ENCODE measurements at regions not wholly inside any gene's neighbourhood (a gene's known extent, or its start where the extent isn't known, plus 50 kb on each side); places are given as distances from the start of the nearest gene placed in this dataset.
"Not testable (repeated sequence)": the region's sequence is repeated elsewhere in the genome, so short reads cannot be mapped to it uniquely, and the experiment has no call there.

DNA sequence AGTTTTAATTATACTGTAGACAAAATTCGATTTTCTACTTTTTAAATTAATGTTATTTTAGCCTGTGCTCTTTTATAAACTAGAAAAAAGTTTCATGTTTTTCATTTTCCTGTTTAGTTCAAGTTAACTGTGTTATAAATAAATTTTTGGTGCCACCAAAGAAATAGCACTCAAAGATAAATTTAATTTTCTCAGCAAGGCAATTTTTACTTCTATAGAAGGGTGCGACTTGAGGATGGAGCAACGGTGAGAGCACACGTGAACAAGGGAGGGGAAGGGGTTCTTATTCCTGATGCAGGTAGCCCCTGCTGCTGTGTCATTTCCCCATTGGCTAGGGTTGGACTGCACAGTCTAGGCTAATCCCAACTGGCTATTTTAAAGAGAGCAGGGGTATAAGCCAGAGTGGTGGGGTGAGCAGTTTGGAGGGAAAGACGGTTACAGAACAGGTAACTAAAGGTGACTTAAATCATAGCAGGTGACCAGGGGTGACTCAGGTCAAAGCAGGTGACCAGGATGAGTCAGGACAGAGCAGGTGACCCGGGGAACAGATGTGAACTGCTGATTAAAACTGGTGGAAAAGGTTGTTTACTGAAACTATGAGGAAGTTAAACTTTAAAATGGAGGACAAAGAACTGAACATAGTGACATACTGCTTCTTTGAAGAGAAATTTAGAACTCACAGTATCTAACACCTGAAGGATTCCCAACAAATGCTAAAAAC is 104.6 kb upstream of the GPBP1 start:
- peaks cover 5% of the 10 kb centered on the region for H3K9me3 ChIP-seq (ENCODE audit: control insufficient read depth, insufficient read depth, low read length)
- H3K36me3 ChIP-seq (ENCODE audit: control insufficient read depth, insufficient read depth, low read length): no peaks in the 10 kb centered on the region
- H3K9ac ChIP-seq (ENCODE audit: low read depth, low read length): no peak overlapping the region
- H3K27me3 ChIP-seq (ENCODE audit: control insufficient read depth, insufficient read depth, low read length): no peaks in the 10 kb centered on the region
- H3K4me3 ChIP-seq (ENCODE audit: low read depth, low read length): no peak overlapping the region
- H3K4me1 ChIP-seq (ENCODE audit: control insufficient read depth, insufficient read depth, low read length): peaks cover 5% of the 10 kb centered on the region

- no peak overlapping the region for H3K9ac ChIP-seq (ENCODE audit: low read depth, low read length)
- H3K4me1 ChIP-seq (ENCODE audit: control insufficient read depth, insufficient read depth, low read length): peaks cover 5% of the 10 kb centered on the region
- no peaks in the 10 kb centered on the region for H3K36me3 ChIP-seq (ENCODE audit: control insufficient read depth, insufficient read depth, low read length)
- H3K4me3 ChIP-seq (ENCODE audit: low read depth, low read length): no peak overlapping the region
- H3K27me3 ChIP-seq (ENCODE audit: control insufficient read depth, insufficient read depth, low read length): no peaks in the 10 kb centered on the region
- H3K9me3 ChIP-seq (ENCODE audit: control insufficient read depth, insufficient read depth, low read length): peaks cover 5% of the 10 kb centered on the region
Measured at GRCh38 chr5:57072218-57072892, 101.5 kb upstream of the GPBP1 start.

DNA sequence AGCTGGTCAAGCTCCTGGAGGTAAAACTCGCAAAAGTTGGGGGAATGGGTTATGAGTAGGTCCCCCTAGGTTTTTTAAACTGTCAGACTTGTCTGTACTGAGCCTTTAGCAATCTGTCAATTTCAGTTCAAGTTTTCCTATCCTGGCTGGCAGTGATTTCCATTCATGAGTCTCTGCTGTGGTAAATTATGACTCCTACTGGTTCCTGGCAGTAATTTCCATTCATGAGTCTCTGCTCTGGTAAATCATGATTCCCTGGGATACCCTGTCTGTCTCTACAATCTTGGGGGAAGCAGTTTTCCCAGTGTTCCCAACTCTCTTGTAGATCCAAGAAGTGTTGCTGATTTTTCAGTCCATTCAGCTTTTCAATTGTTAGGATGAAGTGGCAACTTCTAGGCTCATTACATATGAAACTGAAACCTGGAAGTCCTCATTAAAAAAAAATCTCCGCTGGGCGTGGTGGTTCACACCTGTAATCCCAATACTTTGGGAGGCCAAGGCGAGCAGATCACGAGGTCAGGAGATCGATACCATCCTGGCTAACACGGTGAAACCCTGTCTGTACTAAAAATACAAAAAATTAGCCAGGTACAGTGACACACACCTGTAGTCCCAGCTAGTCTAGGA is 91.3 kb upstream of the GPBP1 start:
- H3K4me1 ChIP-seq (ENCODE audit: control insufficient read depth, insufficient read depth, low read length): no peaks in the 10 kb centered on the region
- H3K4me3 ChIP-seq (ENCODE audit: low read depth, low read length): no peak overlapping the region
- H3K9ac ChIP-seq (ENCODE audit: low read depth, low read length): peak overlapping the region; percentile 12
- no peaks in the 10 kb centered on the region for H3K36me3 ChIP-seq (ENCODE audit: control insufficient read depth, insufficient read depth, low read length)
- no peaks in the 10 kb centered on the region for H3K27me3 ChIP-seq (ENCODE audit: control insufficient read depth, insufficient read depth, low read length)
- H3K9me3 ChIP-seq (ENCODE audit: control insufficient read depth, insufficient read depth, low read length): no peaks in the 10 kb centered on the region

DNA sequence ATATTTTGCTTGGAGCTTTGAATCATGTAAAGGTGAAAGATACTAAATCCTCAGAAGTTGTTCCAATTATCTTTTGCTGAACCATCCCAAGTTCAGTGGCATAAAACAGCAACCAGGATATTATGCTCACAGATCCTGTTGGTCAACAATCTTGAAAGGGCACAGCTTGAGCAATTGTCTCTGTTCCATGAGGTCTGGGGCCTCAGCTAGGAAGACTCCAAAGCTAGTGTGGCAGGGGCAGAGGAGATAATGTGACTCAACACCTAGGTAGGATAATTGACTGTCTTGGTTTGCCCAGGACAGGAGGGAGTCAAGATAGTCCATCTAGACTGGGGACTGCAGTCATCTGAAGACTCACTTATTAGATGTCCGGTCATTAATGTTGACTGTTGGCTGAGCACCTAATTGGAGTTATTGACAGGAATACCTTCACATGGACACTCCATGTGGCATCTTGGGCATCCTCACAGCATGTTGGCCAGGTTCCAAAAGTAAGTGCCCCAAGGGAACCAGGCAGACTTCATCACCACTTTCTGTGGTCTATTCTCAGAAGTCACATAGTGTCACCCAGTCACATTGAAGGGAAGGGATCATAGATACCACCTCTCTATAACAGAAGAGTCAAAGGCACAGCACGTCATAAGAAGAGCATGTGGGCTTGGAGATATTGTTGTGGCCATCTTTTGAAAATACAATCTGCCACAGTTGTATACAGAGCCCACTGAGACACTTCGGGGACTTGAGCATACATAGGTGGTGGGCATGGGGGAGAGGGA is 88.4 kb upstream of the GPBP1 start:
- no peaks in the 10 kb centered on the region for H3K36me3 ChIP-seq (ENCODE audit: control insufficient read depth, insufficient read depth, low read length)
- no peaks in the 10 kb centered on the region for H3K4me1 ChIP-seq (ENCODE audit: control insufficient read depth, insufficient read depth, low read length)
- H3K4me3 ChIP-seq (ENCODE audit: low read depth, low read length): no peak overlapping the region
- no peaks in the 10 kb centered on the region for H3K27me3 ChIP-seq (ENCODE audit: control insufficient read depth, insufficient read depth, low read length)
- H3K9me3 ChIP-seq (ENCODE audit: control insufficient read depth, insufficient read depth, low read length): no peaks in the 10 kb centered on the region
- no peak overlapping the region for H3K9ac ChIP-seq (ENCODE audit: low read depth, low read length)

- not testable (repeated sequence) for H3K4me3 ChIP-seq (ENCODE audit: low read depth, low read length); H3K9ac ChIP-seq (ENCODE audit: low read depth, low read length); H3K27me3 ChIP-seq (ENCODE audit: control insufficient read depth, insufficient read depth, low read length); H3K36me3 ChIP-seq (ENCODE audit: control insufficient read depth, insufficient read depth, low read length); H3K4me1 ChIP-seq (ENCODE audit: control insufficient read depth, insufficient read depth, low read length); H3K9me3 ChIP-seq (ENCODE audit: control insufficient read depth, insufficient read depth, low read length)
Measured at GRCh38 chr5:57087947-57088346, 85.9 kb upstream of the GPBP1 start.

- Histone ChIP-seq H3K36me3 (ENCODE audit: control insufficient read depth, insufficient read depth, low read length) (no peaks in the 10 kb centered on the region), H3K9ac (ENCODE audit: low read depth, low read length) (no peak overlapping the region), H3K4me3 (ENCODE audit: low read depth, low read length) (no peak overlapping the region), H3K4me1 (ENCODE audit: control insufficient read depth, insufficient read depth, low read length) (peaks cover 2% of the 10 kb centered on the region), H3K27me3 (ENCODE audit: control insufficient read depth, insufficient read depth, low read length) (no peaks in the 10 kb centered on the region), H3K9me3 (ENCODE audit: control insufficient read depth, insufficient read depth, low read length) (no peaks in the 10 kb centered on the region)
Measured at GRCh38 chr5:57094753-57095683, 78.8 kb upstream of the GPBP1 start.

DNA sequence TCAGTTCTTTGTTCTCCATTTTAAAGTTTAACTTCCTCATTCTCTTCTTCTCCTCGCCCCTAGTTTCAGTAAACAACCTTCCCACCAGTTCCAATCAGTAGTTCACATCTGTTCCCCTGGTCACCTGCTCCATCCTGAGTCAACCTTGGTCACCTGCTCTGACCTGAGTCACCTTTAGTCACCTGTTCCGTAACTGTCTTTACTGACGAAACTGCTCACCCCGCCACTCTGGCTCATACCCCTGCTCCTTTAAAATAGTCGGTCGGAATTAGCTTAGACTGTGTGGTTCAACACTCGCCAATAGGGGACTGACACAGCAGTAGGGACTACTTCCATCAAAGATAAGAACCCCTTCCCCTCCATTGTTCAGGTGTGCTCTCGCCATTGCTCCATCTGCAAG is 76.3 kb upstream of the GPBP1 start:
- H3K9ac ChIP-seq (ENCODE audit: low read depth, low read length): no peak overlapping the region
- H3K36me3 ChIP-seq (ENCODE audit: control insufficient read depth, insufficient read depth, low read length): no peaks in the 10 kb centered on the region
- H3K4me3 ChIP-seq (ENCODE audit: low read depth, low read length): no peak overlapping the region
- no peaks in the 10 kb centered on the region for H3K9me3 ChIP-seq (ENCODE audit: control insufficient read depth, insufficient read depth, low read length)
- no peaks in the 10 kb centered on the region for H3K27me3 ChIP-seq (ENCODE audit: control insufficient read depth, insufficient read depth, low read length)
- H3K4me1 ChIP-seq (ENCODE audit: control insufficient read depth, insufficient read depth, low read length): peaks cover 2% of the 10 kb centered on the region

DNA sequence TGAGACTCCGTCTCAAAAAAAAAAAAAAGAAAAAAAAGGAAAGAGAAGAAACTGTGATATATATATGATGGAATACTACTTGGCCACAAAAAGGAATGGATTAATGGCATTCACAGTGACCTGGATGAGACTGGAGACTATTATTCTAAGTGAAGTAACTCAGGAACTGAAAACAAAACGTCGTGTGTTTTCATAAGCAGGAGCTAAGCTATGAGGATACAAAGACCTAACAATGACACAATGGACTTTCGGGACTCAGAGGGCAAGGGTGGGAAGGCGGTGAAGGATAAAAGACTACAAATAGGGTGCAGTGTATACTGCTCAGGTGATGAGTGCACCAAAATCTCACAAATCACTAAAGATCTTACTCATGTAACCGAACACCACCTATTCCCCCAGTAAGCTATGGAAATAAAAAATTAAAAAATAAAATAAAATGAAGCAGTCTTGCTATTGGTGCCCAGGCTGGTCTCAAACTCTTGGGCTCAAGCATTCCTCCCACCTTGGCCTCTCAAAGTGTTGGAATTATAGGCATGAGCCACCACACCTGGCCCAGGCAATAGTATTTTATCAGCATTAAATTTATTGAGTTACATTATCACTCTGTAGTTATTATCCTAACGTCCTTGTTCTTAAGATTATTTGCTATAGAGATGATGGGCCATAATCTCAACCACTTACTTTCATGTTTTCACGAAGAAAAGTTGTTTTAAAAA is 71.5 kb upstream of the GPBP1 start:
- Histone ChIP-seq H3K9me3 (ENCODE audit: control insufficient read depth, insufficient read depth, low read length) (no peaks in the 10 kb centered on the region), H3K27me3 (ENCODE audit: control insufficient read depth, insufficient read depth, low read length) (no peaks in the 10 kb centered on the region), H3K36me3 (ENCODE audit: control insufficient read depth, insufficient read depth, low read length) (no peaks in the 10 kb centered on the region), H3K4me3 (ENCODE audit: low read depth, low read length) (no peak overlapping the region), H3K4me1 (ENCODE audit: control insufficient read depth, insufficient read depth, low read length) (no peaks in the 10 kb centered on the region), H3K9ac (ENCODE audit: low read depth, low read length) (no peak overlapping the region)

- H3K9me3 ChIP-seq (ENCODE audit: control insufficient read depth, insufficient read depth, low read length): no peaks in the 10 kb centered on the region
- H3K9ac ChIP-seq (ENCODE audit: low read depth, low read length): no peak overlapping the region
- H3K4me3 ChIP-seq (ENCODE audit: low read depth, low read length): no peak overlapping the region
- H3K27me3 ChIP-seq (ENCODE audit: control insufficient read depth, insufficient read depth, low read length): no peaks in the 10 kb centered on the region
- H3K4me1 ChIP-seq (ENCODE audit: control insufficient read depth, insufficient read depth, low read length): no peaks in the 10 kb centered on the region
- no peaks in the 10 kb centered on the region for H3K36me3 ChIP-seq (ENCODE audit: control insufficient read depth, insufficient read depth, low read length)
Measured at GRCh38 chr5:57102905-57103255, 71.0 kb upstream of the GPBP1 start.

DNA sequence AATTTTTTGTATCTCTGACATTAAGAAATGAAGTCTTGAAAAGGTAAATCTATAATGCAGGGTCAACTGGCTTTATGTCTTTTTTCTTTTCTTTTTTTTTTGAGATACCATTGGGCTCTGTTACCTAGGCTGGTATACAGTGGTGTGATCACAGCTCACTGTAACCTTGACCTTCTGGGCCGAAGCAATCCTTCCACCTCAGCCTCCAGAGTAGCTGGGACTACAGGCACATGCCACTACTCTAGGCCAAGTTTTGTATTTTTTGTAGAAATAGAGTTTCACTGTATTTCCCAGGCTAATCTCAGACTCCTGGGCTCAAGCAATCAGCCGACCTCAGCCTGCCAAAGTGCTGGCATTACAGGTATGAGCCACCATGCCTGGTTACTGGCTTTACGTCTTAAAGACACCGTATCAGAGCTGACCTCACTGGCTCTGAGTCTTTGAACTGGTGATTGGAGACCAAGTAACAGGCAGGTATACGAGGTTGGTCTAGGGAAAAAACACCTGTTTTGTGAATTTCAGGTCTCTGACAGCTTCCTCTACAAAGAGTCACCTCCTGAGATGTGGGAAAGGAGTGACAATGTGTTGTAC is 70.4 kb upstream of the GPBP1 start:
- no peaks in the 10 kb centered on the region for H3K4me1 ChIP-seq (ENCODE audit: control insufficient read depth, insufficient read depth, low read length)
- no peaks in the 10 kb centered on the region for H3K9me3 ChIP-seq (ENCODE audit: control insufficient read depth, insufficient read depth, low read length)
- no peaks in the 10 kb centered on the region for H3K27me3 ChIP-seq (ENCODE audit: control insufficient read depth, insufficient read depth, low read length)

More for the DNA sequence above, 70.4 kb upstream of the GPBP1 start:
- H3K9ac ChIP-seq (ENCODE audit: low read depth, low read length): no peak overlapping the region
- H3K36me3 ChIP-seq (ENCODE audit: control insufficient read depth, insufficient read depth, low read length): no peaks in the 10 kb centered on the region
- H3K4me3 ChIP-seq (ENCODE audit: low read depth, low read length): no peak overlapping the region

All from iPS-15b (cell line).